Testis (tissue), 2 donors: ENCODE measurements at regions not wholly inside any gene's neighbourhood (a gene's known extent, or its start where the extent isn't known, plus 50 kb on each side); places are given as distances from the start of the nearest gene placed in this dataset.
"Not testable (repeated sequence)": the region's sequence is repeated elsewhere in the genome, so short reads cannot be mapped to it uniquely, and the experiment has no call there.

ENCODE experiments used
- POLR2A ChIP-seq: fragments of 450-650 bp; IDR thresholded peaks from one replicate; pipeline ENCODE4 v1.6.1; 2017; ENCODE audit warnings: antibody characterized with exemption, mild to moderate bottlenecking, moderate library complexity
- TF ChIP-seq, protein P1 (sequence below), 3 experiments: fragments of 450-650 bp in 2 of 3; fragments of 200-600 bp in 1 of 3; sonication (generic) in 1 of 3; IDR thresholded peaks; one replicate each; pipeline ENCODE4 v1.5.1; 2016 to 2019; ENCODE audit warnings: antibody characterized with exemption in 3 of 3, mild to moderate bottlenecking in 2 of 3, moderate library complexity in 1 of 3

DNA sequence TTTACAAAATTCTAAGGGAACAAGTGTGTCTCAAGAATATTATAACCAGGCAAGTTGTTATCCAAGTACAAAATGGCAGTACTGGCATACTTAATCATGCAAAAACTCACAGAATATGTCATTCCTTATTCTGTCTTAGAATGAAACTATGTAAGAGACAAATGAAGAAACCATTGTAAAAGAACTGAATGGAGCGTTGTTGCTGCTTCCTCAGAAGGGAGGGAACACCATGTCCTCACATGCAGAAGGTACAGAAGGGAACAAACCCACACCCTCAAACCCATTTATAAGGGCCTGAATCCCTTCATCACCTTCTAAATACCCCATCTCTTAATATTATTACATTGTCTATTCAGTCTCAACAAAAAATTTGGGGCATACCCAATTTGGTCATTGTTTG, 960.0 kb downstream of the LTN1 start:
- TF ChIP-seq, protein P1, sequence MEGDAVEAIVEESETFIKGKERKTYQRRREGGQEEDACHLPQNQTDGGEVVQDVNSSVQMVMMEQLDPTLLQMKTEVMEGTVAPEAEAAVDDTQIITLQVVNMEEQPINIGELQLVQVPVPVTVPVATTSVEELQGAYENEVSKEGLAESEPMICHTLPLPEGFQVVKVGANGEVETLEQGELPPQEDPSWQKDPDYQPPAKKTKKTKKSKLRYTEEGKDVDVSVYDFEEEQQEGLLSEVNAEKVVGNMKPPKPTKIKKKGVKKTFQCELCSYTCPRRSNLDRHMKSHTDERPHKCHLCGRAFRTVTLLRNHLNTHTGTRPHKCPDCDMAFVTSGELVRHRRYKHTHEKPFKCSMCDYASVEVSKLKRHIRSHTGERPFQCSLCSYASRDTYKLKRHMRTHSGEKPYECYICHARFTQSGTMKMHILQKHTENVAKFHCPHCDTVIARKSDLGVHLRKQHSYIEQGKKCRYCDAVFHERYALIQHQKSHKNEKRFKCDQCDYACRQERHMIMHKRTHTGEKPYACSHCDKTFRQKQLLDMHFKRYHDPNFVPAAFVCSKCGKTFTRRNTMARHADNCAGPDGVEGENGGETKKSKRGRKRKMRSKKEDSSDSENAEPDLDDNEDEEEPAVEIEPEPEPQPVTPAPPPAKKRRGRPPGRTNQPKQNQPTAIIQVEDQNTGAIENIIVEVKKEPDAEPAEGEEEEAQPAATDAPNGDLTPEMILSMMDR (IDR thresholded peaks at IDR 0.05): not testable (repeated sequence)
- not testable (repeated sequence) for TF ChIP-seq POLR2A
